ENCODE measurements at regions not wholly inside any gene's neighbourhood (a gene's known extent, or its start where the extent isn't known, plus 50 kb on each side); places are given as distances from the start of the nearest gene placed in this dataset.

- TF ChIP-seq ARNT (IDR thresholded peaks at IDR 0.05) (no peak), TARDBP (IDR thresholded peaks at IDR 0.05) (no peak), L3MBTL2 (conservative IDR thresholded peaks at IDR 0.05) (no peak)
- CTCF ChIA-PET: no interaction called here
- no peak for DNase-seq (ENCODE audit: extremely low spot score)
- POLR2A ChIA-PET: no interaction called here
These were observed 73.4 kb upstream of the CLEC14A start for GRCh38 chr14:38329246-38329645.

- DNase-seq (ENCODE audit: extremely low spot score): no peak
- ChIA-PET POLR2A (no interaction called here), CTCF (no interaction called here)
- TF ChIP-seq ELF4 (IDR thresholded peaks at IDR 0.05) (no peak), ARNT (IDR thresholded peaks at IDR 0.05) (no peak), PKNOX1 (IDR thresholded peaks at IDR 0.05) (no peak), SUZ12 (IDR thresholded peaks at IDR 0.05) (no peak), FOXA1 (IDR thresholded peaks at IDR 0.05) (no peak), ZNF384 (IDR thresholded peaks at IDR 0.05) (no peak), NFRKB (IDR thresholded peaks at IDR 0.05) (no peak), BHLHE40 (IDR thresholded peaks at IDR 0.05; ENCODE audit: borderline replicate concordance) (no peak), LEF1 (IDR thresholded peaks at IDR 0.05; ENCODE audit: borderline replicate concordance) (no peak)
These were observed 61.0 kb upstream of the CLEC14A start for GRCh38 chr14:38316922-38317321.

GRCh38 chr14:38311655-38312054 is 55.8 kb upstream of the CLEC14A start:
- TF ChIP-seq SUZ12 (IDR thresholded peaks at IDR 0.05) (no peak), L3MBTL2 (conservative IDR thresholded peaks at IDR 0.05) (no peak), FOXK2 (IDR thresholded peaks at IDR 0.05) (no peak), ARNT (IDR thresholded peaks at IDR 0.05) (no peak), PKNOX1 (IDR thresholded peaks at IDR 0.05) (no peak), ZNF384 (IDR thresholded peaks at IDR 0.05) (no peak)
- POLR2A ChIA-PET: no interaction called here
- CTCF ChIA-PET: no interaction called here
- DNase-seq (ENCODE audit: extremely low spot score): no peak

DNA sequence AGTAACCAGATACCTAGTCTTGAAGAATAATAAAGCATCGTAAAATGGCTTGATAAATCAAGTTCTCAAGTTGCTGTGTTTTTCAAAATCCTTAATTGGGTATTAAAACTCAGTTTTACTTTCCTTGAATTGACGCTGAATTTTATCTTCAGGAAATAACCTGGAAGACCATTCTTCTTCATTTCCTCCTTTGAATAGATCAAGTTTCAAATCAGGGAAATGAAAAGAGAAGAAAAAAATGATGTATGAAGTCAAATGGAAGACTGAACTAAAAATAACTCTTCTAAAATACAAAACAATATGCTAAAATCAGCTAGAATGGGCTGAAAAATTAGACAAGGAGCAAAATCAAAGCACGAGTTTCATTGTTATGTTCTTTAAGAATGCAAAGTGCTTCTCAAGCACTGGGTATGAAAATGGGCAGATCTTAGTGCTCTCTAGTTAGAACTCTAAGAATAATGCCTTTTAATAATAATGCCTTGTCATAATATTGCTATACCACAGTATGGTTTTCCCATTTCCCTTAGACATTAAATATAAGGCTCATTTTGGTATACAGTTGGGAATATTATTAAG is 54.6 kb upstream of the CLEC14A start:
- TF ChIP-seq SUZ12 (IDR thresholded peaks at IDR 0.05) (no peak), SP1 (IDR thresholded peaks at IDR 0.05) (no peak), ZNF384 (IDR thresholded peaks at IDR 0.05) (no peak), TARDBP (IDR thresholded peaks at IDR 0.05) (no peak), HDGF (IDR thresholded peaks at IDR 0.05; ENCODE audit: borderline replicate concordance) (no peak), L3MBTL2 (conservative IDR thresholded peaks at IDR 0.05) (no peak), ELF4 (IDR thresholded peaks at IDR 0.05) (no peak), CTBP1 (IDR thresholded peaks at IDR 0.05; ENCODE audit: borderline replicate concordance) (no peak), BHLHE40 (IDR thresholded peaks at IDR 0.05; ENCODE audit: borderline replicate concordance) (no peak), FOXA1 (IDR thresholded peaks at IDR 0.05) (no peak), FOXM1 (IDR thresholded peaks at IDR 0.05; ENCODE audit: borderline replicate concordance) (no peak), LEF1 (IDR thresholded peaks at IDR 0.05; ENCODE audit: borderline replicate concordance) (no peak), FOXK2 (IDR thresholded peaks at IDR 0.05) (no peak)
- ChIA-PET POLR2A (no interaction called here), CTCF (no interaction called here)
- no peak for DNase-seq (ENCODE audit: extremely low spot score)

DNA sequence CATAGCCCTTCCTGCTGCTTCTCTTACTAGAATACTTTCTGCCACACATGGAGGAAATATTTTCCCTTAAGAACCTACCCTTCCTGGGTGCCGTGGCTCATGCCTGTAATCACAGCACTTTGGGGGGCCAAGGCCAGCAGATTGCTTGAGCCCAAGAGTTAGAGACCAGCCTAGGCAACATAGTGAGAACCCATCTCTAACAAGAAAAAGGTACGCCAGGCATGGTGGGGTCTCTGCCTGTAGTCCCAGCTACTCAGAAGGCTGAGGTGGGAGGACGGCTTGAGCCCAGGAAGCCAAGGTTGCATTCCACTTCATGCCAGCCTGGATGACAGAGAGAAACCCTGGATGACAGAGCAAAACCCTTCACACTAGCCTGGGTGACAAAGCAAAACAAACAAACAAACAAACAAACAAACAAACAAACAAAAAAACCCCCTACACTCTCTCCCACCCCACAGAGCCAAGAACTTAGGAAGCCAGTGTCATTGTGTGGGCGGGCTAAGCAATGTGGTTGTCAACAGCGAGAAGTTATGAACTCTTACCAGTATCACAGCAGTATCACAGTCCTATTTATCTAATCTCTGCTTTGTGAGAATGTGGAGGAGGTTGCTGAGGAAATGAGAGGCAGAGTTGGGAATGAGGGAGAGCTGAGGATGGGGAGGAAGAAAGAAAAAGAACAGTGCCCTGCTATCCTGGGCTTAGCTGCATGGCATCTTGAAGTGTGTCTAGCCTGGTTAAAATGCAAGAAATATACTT is 53.8 kb upstream of the CLEC14A start:
- ChIA-PET POLR2A (no interaction called here), CTCF (no interaction called here)
- TF ChIP-seq L3MBTL2 (conservative IDR thresholded peaks at IDR 0.05) (no peak), SP1 (IDR thresholded peaks at IDR 0.05) (no peak)
- no peak for DNase-seq (ENCODE audit: extremely low spot score)
